ENCODE measurements at regions not wholly inside any gene's neighbourhood (a gene's known extent, or its start where the extent isn't known, plus 50 kb on each side); places are given as distances from the start of the nearest gene placed in this dataset.

DNA sequence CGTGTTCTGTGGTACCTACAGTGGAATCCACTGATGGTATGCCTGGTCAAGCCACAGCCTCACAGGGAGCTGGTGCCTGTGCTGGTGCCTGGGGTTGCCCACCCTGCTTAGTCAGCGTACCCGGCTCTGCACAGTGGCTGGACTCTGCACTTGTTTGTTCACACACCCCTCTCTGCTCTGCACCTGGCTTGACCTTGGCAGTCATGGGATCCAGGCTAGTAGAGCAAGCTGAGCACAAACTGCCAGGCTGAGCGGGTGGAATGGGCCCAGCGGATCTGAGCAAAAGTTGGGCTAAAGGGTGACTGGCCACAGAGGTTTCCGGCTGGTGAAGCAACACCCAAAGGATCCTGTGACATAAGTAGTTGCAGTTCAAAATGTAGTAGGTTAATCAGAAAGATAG lies 163.5 kb downstream of the CDH19 start:
- no peak for DNase-seq

DNA sequence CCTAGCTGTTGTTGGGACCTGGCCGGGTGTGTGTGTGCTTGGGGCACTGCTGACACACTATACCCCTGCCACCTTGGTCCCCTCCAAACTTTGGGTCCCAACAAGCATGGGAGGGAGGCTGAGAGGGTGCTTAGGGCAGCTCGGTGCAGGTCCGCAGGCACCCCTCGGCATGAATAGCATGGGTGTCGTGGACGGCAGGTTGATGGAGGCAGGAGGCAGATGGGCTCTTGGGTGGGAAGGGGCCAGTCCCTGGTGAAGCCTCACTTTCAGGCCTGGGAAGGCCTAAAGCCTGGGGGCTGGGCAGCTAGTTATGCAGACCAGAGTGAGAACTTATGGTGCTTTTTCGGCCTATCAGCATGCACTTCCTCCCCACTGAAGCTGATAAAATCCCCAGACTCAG lies 164.2 kb downstream of the CDH19 start:
- no peak for DNase-seq

DNA sequence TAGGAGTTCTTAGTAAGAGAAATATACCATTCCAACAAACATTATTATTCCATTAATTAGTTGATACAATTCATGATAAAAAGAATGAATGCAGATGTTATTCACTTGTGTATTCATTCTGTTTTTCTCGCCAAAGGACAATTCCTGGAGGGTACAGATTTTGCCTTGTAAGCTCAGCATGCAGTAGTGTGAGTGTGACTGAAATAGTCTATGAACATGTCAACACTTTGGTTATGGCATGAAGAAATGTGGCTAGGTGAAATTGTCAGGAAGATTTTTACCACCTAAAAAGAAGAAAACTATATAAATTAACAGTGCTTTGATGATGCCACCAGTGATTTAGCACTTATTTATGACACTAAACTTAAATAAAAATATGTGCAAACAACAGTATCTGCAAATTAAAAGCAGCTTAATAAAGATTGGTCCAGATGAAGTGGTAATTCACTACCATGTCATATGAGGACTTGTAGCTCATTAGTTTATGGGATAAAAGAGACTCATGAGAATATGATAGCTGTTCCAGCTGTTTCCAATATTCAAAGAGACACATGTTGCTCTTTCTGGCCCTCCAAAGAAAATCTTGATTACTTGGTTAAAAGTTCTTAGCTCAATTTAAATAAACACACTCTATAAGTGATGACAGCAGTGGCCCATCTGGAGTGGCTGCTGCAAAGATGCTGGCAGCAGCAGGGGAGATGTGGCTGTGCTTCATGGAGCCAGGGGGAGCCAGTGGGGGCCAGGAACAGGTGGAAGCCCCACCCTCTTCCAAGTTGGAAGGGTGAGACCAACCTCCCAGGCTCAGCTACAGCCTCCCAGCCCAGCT lies 165.0 kb downstream of the CDH19 start:
- no peak for DNase-seq

DNA sequence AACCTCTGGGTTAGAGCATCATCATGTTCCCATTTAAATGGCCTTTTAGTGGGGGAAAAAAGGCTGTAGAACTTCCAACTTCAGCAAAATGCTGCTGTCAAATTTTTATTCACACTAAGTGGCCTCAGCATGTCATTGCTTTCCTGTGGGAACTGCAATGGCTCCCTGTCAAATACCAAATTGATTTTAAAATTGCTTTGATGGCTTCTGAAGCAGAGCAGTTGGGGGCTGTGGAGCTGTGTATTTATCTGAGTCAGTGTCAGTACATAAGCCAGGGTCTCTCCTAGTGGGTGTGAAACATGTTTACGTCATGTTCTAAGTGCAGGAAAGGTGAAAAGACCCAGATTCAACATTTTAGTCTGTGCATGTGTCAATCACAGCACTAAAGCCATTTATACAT lies 171.3 kb downstream of the CDH19 start:
- DNase-seq, result no peak

DNA sequence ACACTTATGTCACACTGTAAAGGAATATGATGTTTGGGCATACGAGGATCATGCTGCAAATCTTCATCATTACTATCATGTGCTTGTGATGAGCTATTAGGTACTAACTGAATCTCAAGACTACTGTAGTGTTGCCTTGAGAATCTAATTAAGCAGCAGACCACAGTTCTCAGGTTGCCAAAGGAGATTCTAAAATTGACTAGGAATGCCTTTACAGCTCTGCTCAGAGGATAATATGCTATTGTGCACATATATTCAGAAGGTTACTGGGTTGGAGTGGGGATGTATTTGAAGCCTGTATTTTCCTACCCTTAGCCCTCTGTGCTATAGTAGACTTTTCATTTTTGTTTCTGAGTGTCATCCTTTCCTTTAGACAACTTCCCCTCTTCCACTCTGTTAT lies 175.1 kb downstream of the CDH19 start:
- no peak for DNase-seq

DNA sequence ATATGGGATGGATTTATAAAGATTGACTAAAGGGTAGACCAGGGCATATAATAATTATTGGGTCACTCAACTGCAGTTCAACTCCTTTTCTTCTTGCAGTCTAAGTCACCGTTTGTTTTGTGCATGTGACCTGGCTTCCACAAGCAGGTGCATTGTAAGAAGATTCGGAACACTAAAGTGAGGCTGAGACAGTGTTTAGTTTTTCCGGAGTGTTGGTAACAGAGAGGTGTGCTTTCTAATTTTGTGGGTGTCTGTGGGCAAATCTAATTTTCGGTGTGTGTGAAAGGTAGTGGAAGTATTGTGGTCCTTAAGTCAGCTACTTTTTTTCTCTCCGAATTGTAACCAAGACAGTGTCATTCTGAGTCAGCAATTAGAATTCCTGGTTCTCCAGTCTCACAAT lies 184.5 kb downstream of the CDH19 start:
- DNase-seq, result no peak

DNA sequence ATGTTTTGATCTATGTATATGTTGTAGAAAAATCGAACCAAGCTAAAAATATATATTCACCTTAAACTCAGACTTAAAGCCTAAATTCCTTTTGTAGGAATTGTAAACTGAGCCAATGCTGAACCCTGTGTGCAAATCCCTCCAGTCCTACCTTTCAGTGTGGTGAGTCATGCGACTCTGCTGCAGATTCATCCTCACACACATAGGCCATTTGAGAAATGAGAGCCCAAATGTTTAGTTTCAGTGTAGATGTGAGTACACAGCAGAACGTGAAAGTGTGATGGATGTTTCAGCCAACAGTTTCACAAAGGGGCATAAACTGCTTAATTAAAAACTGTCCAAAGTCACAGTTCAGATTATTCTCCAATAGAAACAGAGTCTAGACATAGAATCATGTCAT lies 193.2 kb downstream of the CDH19 start:
- DNase-seq, result no peak

DNA sequence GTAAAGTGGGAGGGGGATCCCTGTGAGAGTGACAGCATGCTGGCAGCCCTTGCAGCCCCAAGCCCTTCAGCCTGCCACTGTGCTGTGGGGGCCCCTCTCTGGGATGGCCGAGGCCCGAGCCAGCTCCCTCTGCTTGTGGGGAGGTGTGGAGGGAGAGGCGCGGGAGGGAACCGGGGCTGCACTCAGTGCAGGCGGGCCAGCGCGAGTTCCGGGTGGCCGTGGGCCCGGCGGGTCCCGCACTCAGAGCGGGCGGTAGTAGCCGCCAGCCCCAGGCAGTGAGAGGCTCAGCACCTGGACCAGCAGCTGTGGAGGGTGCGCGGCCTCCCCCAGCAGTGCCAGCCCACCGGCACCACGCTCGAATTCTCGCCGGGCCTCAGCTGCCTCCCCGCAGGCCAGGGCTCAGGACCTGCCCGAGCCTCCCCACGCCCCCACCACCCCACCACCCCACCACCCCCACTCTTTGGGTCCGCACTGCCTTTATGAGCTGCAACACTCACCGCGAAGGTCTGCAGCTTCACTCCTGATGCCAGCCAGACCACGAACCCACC lies 208.1 kb downstream of the CDH19 start:
- DNase-seq, result no peak

DNA sequence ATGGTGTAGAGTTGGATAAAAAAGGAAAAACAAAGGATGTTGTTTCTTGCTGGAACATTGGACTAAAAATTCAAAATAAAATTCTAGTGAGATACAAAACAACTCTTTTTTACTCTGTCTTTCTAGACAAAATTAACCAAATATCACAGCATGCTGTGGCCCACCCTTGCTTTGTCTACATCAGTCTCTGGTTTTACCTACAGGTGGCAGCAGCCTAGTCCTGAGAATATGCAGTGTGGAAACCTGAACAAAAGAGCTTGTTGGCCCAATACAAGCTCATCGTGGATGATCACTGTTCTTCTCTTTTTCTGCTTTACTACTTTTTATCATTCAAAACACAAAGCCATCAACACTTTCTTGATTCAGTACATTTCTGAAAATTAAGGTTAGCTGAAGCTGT lies 210.4 kb downstream of the CDH19 start:
- DNase-seq, result no peak

DNA sequence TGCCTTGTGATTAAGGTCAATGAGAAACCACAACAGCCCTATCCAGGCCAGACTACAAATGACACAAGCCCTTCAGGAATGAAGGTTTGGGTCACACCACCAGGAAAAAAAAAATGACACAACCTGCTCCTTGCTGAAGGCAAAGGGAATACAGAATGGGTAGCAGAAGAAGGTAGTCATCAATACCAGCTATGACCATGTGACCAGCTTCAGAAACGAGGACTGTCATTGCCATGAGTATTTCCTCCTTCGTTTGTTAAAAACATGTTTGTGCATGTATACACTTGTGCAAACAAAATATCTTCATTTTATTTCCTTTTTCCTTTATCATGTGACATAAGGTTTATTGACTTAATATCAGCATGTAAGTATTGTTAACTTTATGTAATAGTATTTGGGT lies 226.6 kb downstream of the CDH19 start:
- DNase-seq, result no peak

DNA sequence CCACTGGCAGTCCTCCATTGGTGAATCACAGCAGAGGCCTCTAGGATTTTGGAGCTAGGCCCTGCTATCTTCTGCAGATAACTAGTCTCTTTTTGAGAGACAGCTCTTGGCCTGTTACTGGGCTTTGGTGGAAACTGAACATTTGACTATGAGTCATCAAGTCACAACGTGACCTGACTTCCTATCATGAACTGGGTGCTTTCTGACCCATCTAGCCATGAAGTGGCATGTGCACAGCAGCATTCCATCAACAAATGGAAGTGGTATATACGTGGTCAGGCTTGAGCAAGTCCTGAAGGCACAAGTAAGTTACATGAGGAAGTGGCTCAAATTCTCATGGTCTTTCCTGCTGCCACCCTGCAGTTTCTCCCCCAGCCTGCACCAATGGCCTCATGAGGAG lies 228.5 kb downstream of the CDH19 start:
- peak; percentile 45 for DNase-seq

DNA sequence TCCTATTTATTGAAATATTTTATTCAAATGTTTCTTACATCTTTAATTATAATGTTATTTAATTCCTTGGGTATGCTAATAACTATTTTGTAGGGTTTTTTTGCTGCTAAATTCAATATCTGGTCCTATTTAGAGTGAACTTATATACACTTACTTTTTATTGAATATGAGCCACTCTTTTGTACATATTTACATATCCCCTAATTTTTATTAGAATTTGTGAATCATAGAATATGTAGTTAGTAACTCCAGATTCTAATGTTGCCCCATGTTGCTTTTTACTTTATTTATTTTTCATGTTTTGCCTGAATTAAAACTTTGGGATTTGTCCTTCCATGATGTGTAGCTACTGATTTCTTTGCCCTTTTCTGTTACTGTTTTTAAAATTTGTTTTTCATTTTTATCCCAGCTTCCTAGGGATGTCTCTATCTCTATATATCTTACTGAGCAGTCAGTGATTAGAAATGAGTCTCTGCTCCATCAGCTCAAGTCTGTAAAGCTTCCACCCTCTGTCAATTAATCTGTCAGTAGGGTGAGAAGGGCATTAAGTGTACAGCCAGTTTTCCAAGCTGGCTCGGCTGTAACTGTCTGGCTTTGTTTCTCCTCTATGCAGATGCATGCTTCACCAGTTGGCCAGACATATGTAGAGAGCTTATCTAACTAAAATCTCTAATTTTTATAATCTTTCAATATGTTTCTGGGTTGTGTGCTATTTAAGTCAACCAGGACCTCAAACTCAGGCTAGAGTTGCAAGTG lies 256.9 kb downstream of the CDH19 start:
- DNase-seq, result no peak

DNA sequence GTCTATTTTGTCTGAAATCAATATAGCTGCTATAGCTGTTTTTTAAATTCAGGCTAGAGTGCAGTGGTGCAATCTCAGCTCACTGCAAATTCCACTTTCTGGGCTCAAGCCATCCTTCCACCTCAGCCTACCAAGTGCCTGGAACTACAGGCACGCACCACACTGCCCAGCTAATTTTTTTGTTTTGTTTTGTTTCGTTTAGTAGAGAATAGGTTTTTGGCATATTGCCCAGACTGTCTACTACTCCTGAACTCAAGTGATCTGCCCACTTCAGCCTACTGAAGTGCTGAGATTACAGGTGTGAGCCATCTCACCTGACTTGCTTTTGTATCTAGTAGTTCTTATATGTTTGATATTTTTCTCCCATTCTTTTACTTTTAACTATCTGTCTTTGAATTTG lies 259.7 kb downstream of the CDH19 start:
- no peak for DNase-seq

DNA sequence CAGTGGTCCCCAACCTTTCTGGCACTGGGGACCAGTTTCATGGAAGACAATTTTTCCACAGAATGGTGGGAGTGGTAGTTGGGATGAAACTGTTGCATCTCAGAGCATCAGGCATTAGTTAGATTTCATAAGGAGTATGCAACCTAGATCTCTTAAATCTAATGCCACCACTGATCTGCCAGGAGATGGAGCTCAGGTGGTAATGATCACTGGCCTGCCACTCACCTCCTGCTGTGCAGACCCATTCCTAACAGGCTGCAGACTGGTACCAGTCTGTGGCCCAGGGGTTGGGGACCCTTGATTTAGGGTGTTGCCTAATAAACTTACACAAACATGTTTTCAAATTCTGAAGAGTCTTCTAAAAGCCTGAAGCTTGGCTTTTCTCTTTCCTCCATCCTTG lies 261.3 kb downstream of the CDH19 start:
- no peak for DNase-seq

DNA sequence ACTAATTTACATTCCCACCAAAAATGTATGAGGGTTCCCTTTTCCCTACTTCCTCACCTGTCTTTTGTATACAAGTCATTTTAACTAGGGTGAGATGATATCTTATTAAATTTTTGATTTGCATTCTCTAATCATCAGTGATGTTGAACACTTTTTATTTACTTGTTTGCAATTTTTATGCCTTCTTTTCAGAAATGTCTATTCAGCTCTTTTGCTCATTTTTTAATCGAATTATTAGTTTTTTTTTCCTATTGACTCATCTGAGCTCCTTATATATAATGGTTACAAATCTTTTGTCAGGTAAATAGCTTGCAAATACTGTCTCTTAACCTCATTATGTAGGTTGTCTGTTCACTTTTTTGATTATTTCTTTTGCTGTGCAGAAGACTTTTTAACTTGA lies 269.4 kb downstream of the CDH19 start:
- DNase-seq, result no peak

DNA sequence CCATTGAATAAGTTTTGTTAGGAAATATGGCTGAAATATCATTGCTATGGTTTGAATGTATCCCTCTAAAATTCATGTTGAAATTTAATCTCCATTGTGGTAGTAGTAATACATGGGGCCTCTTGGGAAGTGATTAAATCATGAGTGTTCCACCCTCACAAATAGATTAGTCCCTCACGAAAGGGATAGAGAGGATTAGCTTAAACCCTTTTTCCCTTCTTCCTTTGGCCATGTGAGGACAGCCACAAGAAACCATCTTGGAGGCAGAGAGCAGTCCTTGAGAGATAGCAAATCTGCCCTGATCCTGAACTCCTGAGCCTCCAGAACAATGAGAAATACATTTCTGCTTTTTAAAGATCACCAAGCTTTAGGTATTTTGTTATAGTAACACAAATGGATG lies 274.2 kb downstream of the CDH19 start:
- no peak for DNase-seq

DNA sequence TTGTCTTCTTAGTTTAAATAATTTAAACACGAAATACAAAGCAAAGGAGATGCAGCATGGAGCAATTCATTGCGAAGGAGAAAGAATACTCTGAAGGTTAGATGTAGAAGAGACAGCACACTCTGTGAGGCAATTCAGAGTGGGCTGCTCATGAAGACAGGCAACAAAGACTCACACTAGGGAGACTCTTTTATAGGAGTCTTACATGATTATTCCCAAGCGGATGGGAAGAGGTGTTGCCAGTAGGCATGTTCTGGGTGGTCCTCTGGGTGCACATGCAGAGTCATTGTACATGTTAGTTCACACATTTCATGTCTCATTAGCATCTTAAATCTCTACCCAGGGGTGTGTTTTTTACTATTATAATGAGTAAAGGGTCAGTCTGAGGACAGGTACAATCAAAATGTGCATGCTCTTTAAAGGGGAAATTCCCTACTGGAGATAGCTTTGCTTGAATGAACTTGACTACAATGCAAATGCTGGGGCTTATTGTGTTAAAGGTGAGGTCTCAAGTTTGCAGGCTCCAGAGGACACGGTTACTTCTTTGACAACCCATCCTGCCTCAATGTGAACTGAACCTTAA lies 275.5 kb downstream of the CDH19 start:
- DNase-seq, result no peak

DNA sequence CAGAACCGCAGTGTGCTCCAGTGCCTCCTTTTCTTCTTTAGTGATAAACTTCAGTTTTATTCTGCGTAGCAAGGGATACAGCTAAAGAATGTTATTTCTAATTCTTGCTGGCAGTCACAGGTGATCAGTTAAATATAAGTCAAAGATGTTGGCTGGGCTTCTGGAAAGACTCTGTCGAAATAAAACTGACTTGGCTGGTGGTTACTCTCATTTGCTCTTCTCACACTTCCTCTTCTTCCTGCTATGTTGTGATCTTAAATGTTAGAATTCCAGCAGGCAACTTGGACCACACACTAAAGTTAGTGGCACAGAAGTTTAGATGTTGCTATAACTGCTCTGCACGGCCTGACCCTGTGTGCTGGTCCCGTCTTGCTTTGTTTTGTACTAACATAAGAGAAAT lies 278.6 kb downstream of the CDH19 start:
- DNase-seq, result no peak

DNA sequence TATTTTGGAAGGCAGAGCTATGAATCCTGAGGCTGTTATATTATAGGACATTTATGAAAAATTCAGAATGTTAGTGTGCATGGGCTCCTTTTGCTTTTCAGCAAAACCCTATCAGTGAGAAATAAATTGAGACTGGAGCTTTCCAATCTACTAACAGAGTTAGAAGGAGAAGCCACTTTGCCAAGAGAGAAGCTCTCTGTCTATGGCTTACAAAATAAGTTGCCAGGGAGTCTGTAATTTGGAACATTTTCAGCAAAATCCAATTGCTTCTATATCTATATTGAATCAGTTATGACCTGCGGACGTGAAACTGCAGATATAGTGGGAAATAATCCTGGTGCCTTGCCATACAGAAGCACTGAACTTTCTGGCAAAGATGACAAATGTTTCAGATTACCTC lies 279.3 kb downstream of the CDH19 start:
- DNase-seq, result no peak

DNA sequence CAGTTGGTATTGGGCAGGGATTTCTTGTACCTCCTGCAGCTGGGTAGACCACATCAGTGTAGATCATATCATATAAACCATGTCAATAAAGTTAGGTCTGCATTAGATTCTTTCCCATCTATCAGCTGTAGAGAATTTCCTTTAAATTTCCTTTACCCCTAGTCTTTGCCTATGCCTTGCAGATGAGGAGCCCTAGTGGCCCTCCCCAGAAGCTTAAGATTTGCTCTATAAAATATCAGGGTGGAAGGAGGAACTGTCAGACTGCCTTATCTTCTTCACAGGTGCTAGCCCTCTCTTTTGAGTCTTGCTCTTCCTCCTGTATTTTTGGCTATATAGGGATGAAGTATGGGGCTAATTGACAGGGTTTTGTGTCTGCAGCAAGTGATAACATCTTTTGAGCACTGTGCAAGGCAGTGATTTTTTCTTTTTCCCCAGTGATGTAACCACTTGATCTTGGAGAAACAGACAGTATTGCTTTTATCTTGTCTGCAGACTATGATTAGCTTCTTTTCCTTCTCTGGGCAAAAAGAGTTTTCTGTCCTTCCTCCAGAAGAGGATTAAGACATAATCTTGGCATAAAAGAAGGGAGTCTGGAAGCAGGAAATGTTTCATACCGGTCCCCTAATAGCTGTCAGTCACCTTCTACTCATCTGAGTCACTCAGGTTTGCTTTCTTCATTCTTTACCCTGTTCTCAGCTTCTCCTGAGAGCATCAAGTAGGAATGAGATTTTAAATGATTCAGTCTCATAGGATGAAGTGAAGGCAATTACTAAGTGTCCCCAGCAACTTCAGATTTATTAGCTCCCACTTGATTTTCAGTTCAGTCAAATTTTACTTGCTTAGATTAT lies 286.4 kb downstream of the CDH19 start:
- no peak for DNase-seq

DNA sequence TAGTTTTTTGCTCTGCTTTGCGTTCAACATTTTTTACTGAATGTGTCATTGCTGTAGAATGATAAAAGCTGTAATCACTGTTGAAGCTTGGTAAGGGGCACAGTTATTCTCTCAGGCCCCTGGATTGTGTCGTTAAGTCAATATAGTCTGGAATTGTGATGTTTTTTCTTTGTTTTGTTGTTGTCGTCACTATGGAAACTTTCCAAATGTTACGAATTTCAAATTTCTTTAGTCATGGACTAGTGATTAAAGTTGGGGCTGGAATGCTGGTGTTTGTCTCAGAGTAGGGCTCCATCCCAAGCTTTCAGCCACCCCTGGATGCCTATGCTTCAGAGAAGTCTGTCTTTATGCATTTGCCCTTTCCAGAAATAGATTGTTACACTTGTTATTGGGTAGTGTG lies 287.2 kb downstream of the CDH19 start:
- DNase-seq, result no peak

DNA sequence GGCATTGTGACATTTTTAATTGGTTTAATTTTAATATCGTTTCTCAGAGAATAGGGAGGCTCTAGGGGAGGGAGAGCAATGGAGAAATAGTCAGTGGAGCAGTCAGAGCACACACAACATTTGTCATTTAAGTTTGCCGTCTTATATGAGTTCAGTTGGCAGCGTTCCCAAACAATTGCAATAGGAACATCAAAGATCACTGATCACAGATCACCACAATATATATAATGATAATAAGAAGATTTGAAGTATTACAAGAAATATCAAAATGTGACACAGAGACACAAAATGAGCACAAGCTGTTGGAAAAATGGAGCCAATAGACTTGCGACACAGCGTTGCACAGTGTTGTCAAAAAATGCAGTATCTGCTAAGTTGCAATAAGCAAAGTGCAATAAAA lies 303.7 kb downstream of the CDH19 start:
- DNase-seq, result no peak

DNA sequence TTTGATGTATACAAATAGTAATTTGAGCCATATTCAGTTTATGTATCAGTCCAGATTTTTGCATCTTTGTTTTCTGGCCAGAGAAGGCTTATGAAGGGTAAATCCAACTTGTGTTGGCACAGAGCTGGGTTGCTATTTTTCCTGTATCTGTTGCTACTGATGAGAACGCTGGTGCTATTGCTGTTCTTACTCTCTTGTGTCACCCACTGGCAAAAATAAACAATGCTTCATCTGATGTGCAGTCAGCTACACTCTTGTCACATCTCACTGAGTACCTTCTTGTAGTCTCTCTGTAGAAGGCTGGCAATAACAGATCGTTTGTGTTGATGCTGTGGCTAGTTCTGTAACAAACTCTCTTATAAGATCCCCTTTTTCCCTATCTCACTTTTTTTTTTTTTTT lies 323.4 kb downstream of the CDH19 start:
- DNase-seq, result no peak

Data from MV-4-11 (cell line).